AG09309 (cell line): ENCODE measurements at regions not wholly inside any gene's neighbourhood (a gene's known extent, or its start where the extent isn't known, plus 50 kb on each side); places are given as distances from the start of the nearest gene placed in this dataset.

Experiments used
- DNase-seq: peaks from one replicate; pipeline ENCODE4 v3.0.0-alpha.2; 2010; ENCODE audit warnings: low read depth
- H3K4me3 ChIP-seq: 2 replicates; pipeline ENCODE4 v1.5.1; 2011; ENCODE audit warnings: mild to moderate bottlenecking, low read depth, low read length, moderate library complexity; ENCODE audit not compliant: control insufficient read depth
- TF ChIP-seq, protein P1 (sequence below): IDR thresholded peaks from 2 replicates; pipeline ENCODE4 v1.5.1; 2011; ENCODE audit warnings: mild to moderate bottlenecking, low read depth, low read length, inconsistent platforms; ENCODE audit not compliant: insufficient read depth, control insufficient read depth; ENCODE audit errors: missing control alignments

DNA sequence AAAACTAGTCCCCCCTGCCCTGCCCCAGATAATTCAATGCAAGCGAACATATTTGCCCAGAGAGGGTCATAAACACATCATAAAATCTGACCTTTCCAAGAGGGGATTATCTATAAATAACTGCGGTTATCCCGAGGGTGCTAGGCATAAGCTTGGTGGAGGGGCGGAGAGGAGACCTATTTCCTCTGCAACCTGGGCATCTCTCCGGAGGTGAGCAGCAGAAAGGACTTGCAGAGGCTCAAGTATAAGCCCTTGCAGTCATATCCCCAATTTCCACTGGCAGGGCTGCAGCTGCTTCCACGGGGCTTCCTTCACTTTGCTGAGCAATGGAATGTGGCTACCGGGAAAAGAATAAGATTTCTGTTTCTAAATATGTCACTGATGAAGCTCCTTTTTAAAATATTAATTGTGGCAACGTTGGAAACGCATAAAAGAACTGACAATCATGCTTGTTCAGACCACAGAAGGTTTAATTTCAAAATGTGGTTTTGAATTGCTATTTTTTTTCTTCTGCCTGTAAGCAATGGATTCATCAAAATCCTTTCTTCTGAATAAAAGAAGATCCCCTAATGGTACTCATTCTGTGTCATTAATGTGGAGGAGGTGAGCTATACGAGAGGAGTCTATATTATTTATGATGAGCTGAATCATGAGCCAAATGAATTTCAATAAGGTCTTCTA lies 268.9 kb upstream of the ATP2B1 start:
- DNase-seq, result no peak
- TF ChIP-seq, protein P1, sequence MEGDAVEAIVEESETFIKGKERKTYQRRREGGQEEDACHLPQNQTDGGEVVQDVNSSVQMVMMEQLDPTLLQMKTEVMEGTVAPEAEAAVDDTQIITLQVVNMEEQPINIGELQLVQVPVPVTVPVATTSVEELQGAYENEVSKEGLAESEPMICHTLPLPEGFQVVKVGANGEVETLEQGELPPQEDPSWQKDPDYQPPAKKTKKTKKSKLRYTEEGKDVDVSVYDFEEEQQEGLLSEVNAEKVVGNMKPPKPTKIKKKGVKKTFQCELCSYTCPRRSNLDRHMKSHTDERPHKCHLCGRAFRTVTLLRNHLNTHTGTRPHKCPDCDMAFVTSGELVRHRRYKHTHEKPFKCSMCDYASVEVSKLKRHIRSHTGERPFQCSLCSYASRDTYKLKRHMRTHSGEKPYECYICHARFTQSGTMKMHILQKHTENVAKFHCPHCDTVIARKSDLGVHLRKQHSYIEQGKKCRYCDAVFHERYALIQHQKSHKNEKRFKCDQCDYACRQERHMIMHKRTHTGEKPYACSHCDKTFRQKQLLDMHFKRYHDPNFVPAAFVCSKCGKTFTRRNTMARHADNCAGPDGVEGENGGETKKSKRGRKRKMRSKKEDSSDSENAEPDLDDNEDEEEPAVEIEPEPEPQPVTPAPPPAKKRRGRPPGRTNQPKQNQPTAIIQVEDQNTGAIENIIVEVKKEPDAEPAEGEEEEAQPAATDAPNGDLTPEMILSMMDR, result no peak
- H3K4me3 ChIP-seq, result no peak overlapping the region

DNA sequence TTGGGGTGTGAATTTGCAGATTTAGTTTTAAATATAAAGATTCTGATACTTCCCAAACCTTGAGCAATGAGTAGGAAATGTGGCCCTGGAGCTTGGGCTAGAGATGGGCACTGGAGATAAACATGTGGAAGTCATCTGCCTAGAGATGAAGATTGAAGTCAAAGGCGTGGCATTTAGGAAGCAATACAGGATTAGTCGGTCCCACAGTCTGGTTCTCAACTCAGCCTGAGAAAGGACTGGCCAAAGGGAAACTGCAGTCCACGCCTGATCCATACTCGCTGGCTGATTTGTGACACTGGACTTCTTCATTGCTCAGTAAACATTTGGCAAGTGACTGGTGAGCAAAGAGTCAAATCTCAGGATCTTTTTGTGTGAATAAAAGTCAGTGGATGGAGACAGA lies 268.2 kb upstream of the ATP2B1 start:
- DNase-seq, result no peak
- H3K4me3 ChIP-seq, result no peak overlapping the region
- TF ChIP-seq, protein P1, result no peak

DNA sequence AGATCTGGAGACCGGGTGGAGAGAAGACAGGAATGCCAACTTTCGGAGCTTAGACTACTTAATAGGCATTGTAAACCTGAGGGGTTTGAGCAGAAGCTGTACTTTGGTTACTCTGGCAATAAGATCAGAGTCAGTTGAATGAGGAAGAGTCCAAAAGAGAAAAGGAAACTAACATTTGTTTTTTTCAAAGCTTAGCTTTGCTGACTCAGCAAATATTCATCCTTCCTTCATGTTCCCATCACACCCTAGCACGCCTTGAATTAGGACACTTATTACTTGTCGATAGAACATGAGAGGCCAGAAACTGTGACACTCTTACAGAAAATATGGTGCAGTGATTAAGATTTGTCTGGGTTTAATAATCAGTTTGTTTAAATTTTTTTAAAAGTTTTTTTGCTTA lies 266.9 kb upstream of the ATP2B1 start:
- H3K4me3 ChIP-seq, result no peak overlapping the region
- TF ChIP-seq, protein P1, result no peak
- DNase-seq, result no peak

DNA sequence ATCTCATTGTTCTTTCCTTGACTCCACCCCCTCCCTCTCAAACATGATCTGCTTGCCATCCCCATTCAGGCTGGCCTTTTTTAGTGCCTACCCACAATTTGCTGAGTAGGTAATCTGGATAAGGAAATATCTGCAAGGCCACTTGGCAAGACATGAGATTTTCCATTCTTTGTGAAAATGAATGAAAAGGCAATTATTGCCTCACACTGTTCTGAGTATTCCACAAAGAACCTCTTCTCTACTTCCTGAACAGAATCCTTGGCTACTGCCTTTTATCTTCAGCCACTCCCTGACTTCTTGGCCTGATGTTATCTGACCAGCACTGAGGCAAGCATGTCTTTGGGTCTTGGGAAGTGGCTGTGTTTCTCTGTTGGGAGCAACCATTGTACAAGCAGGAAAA lies 263.2 kb upstream of the ATP2B1 start:
- TF ChIP-seq, protein P1, result no peak
- DNase-seq, result no peak

DNA sequence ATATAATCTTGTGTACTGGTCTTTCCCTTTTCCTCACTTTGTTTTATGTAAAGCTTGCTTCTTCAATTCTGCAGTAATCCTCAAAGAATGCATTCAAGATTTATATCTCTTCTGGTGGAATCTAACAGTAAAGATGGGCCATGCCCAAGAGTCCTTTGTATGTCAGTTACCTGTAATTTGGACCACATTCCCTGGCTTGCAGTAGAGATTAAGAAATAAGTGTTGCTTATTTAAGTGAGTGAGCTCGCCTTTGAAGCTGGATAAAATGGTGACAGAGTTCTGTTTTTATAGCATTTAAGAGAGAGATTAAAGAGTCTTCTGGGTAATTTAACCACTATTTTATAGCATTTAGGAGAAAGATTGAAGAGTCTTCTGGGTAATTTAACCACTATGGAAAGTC lies 262.1 kb upstream of the ATP2B1 start:
- TF ChIP-seq, protein P1, result no peak

More for the DNA sequence above, 263.2 kb upstream of the ATP2B1 start:
- H3K4me3 ChIP-seq, result no peak overlapping the region

DNA sequence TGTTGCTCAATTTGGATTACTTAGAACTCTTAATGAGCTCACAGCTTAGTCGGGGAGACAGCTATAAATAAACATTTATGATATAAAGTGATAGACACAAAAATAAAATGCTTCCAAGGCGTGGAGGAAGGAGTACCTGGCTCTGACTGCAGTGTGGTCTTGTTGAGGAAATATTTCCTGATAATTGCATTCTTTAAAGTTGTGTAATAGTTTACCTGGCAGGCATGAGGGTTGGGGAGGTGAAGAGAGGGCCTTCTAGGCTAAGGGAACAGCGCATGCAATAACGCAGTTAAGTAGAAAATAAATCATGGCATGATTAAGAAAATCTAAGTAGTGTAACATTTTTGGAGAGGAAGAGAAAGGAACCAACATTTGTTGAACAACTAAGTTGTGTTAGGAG lies 260.5 kb upstream of the ATP2B1 start:
- H3K4me3 ChIP-seq, result no peak overlapping the region
- TF ChIP-seq, protein P1, result no peak
- no peak for DNase-seq

More for the DNA sequence above, 262.1 kb upstream of the ATP2B1 start:
- H3K4me3 ChIP-seq, result no peak overlapping the region
- DNase-seq, result no peak
